ENCODE measurements at regions not wholly inside any gene's neighbourhood (a gene's known extent, or its start where the extent isn't known, plus 50 kb on each side); places are given as distances from the start of the nearest gene placed in this dataset.

DNA sequence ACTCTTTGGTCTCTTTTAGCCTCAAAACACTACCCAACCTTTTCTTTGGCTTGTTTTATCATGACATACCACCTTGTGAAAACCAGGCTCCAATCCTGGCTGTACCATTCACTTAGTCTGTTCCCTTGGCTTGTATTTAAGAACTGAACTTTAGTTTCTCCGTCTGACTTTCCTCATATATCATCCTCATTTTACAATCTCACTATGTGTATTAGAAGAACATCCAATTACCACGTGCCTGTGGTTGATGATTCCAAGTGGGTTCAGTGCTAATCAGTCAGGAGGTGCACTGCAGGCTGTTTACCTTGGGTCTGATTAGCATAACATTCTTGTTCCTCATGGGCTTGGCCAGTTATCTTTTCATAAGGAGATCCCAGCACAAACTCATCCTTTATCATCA lies 144.8 kb upstream of the KLF14 start:
- intact Hi-C loops (cut with micrococcal nuclease): loop anchor here (5.0 kb wide), 1 partner anchor 629 kb away; no protein-coding TSS in a partner anchor

DNA sequence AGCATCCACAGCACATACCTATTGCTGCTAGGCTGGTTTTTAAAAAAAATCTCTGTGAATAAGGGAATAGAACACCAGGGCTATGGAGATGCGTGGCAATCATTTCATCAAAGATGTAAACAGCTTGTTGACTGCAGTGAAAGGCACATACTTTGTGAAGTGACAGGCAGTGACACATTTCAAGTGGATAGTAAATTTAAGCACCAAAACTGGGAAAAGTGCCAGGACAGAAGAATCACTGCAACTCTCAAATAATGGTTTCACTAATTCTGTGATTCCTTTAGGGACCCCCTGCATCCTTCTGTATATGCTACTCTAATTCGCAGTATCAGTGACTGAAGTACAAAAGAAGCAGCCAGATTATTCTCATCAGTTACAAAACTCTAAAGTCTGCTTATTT lies 145.2 kb upstream of the KLF14 start:
- intact Hi-C loops (cut with micrococcal nuclease): loop anchor here (5.0 kb wide), 1 partner anchor 628 kb away; no protein-coding TSS in a partner anchor

DNA sequence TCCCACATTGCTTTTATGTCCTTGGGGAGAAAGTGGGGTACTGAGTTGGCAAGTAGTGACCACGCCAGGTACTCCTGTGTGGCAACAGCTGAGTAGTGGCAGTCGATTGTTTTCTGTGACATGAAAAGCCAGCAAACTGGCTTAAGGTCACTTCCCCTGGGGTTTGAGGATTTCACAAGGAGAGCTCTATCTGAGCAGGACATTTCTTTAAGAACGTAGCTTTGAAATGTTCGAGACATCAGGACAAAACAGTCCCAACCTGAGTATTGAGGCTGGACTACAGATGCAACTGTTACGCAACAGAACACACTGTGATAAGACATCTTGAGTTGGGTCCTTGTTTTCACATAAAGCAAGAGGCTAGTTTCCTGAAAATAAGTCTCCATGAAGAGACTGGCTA lies 146.7 kb upstream of the KLF14 start:
- intact Hi-C loops (cut with micrococcal nuclease): no loop called here

DNA sequence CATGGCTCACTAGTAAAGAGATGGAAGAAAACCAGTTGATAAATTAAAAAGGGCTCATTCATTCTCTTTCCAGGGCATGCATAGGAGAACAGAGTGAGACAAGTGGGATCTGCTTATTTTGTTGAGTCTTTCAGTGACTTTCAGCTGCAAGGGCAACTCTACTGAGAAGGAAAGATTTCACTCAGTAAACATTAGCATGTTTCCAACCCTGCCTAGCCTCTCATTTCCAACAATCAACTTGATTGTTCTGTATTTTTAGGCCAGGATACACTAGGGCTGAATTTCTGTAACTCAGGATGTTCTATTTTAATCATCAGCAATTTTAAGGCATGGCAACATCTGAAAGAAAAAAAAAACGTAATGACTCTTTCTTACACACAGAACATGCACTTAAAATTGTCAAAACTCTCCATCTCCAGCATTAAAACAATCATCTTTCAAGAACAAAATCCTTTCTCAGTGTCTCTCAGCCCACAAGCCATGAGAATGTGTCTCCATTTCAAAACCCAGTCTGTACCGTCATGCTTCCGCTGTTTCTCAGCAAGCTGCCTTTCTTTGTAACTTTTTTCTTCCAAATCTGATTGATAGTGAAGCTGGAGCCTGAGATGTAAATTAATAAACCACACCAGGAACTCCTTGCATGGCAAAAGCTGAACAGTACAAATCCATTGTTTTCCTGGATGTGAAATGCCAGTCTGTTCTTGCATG lies 147.2 kb upstream of the KLF14 start:
- intact Hi-C loops (cut with micrococcal nuclease): no loop called here

DNA sequence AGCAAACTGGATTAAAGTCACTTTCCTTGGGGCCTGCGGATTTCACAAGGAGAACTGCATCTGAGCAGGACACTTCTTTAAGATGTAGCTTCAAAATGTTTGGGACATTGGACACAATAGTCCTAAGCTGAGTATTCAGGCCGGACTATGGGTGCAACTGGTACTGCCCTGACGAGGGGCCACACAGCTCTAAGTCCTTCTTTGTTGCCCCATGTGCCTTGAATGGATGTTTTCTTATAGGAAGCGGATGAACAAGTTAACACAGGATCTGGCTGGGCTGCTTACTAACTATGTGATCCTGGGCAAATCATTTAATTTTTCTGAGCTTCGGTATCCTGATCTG lies 147.8 kb upstream of the KLF14 start:
- intact Hi-C loops (cut with micrococcal nuclease): no loop called here

DNA sequence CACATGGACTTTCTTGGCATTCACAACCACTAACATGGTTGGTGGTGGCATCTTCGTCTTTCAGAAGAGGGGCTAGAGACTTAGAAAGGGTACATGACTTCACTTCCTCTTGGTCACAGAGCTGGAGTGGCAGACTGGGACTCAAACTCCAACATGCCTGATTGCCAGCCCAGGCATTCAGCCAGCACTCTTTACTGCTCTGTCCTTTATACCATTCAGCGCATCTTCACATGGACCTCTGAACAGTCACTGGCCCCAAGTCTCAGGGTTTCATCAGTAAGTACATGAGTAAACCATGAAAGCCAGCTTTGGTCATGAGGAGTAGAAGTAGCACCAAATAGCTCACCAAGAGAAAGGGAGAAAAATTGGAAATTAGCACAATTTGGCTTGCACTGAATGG lies 148.4 kb upstream of the KLF14 start:
- intact Hi-C loops (cut with micrococcal nuclease): no loop called here

DNA sequence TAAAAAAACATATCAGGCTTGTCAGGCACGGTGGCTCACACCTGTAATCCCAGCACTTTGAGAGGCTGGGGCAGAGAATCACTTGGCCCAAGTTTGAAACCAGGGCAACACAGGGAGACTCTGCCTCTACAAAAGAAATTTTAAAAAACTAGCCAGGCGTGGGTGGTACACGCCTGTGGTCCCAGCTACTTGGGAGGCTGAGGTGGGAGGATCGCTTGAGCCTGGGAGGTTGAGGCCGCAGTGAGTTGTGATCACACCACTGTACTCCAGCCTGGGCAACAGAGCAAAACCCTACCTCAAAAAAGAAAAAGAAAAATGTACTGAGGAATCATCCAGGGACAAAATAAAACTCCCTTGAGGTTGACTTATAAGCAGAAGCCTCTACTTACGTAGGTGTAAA lies 149.9 kb upstream of the KLF14 start:
- intact Hi-C loops (cut with micrococcal nuclease): no loop called here

DNA sequence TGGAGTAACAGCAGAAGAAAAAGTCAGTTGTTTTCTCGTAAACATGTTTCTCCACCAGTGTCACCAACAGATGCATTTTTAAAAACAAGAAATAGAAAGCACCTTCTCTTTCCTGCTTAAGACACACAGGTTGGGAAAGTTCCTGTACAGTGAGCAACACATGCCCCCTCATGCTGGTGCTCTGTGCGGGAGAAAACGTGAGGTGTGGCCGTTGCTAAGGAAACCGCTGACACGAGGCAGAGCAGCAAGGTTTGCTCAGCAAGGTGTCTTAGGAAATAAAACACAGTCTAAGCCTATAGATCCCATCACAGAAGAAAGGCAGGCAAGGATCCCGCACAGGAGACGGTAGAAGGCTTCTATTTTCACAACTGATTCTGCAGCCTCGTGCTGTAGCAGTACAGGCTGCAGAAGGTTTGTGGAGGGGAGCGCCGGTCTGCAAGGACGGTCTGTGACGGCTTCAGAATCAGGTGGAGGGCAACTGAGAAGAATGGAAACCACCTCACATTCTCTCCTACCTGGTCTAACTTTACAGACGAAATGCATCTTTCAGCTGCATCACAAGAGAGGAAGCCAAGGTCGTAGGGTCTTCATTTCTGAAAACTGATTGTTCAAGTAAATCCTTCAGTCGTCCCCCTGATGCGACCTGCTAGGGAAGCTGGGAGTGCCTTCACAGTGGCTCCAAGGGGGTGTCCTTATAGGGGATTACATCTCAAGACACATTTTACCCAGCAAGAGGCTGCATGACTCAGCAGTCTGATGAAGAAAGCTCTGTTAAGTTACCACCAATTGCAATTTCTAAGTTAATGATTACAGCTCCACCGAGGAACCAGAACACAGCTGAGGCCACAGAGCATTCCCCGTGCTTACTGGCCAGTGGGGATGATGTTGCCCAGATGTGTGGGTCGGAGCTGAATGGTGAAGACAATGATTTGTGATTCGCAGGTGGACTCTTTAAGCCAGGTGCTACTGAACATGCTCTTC lies 150.7 kb upstream of the KLF14 start:
- intact Hi-C loops (cut with micrococcal nuclease): no loop called here

DNA sequence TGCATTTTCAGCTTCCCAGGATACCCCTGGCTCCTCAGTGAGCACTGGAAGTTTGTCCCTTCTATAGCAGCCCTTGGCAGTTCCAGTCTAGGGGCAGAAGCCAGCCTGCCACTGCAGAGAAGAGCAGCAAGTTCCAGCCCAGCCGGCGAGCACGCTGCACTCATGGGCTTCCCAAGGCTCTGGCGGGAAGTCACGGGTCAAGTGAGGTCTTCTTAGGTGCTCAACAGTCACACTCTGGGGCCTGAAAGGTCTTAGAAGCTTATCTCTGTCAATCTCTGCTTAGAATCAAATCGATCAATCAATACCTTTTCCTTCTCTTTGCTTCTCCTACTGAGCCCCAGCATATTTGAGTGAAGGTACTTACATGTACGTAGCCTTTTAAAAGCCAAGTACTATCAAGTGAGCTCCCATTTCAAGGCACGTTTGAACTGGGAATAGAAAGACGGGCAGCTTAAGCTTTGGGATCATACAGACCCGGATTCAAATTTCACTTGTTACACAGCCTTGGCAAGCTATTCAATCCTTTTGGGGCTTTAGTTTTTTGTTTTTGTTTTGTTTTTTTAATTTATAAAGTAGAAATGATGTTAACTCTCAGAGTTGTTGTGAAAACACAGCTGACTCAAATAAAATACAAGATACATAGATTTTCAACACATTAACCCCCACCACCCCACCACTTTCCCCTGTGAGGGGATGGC lies 152.6 kb upstream of the KLF14 start:
- intact Hi-C loops (cut with micrococcal nuclease): no loop called here

DNA sequence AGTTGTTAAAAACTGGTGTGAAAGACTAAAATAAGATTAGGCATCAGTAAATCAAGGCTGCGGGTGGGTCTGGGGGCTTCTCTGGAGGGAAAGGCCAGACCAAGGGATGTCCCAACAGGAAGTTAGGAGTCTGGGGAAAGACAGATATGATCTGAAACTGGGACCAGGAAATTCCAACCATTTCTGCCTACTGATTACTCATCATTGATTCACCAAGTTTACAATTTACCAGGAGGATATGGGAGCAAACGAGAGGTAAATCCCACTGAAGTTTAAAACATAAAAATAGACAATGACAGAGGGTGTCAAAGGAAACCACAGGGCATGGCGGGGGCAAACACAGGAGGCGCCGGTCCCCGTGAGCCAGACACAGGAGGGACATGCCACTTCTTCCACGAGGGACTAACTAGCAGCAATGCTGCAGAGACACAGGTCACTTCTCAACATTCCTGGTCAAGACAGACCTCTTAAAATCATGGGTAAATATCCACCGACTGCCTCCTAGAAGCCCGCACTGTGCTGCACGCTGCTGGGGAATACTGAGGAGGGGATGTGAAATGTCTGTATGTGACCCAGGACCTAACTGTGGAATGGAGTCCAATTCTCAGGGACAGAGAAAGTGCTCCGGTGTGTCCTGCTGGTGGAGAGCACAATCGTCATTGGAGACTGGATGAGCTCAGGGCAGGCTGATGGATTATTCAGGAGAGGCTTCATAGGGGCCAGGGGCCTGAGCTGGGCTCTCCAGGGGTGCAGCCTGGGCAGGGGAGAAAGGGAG lies 153.4 kb upstream of the KLF14 start:
- intact Hi-C loops (cut with micrococcal nuclease): no loop called here

DNA sequence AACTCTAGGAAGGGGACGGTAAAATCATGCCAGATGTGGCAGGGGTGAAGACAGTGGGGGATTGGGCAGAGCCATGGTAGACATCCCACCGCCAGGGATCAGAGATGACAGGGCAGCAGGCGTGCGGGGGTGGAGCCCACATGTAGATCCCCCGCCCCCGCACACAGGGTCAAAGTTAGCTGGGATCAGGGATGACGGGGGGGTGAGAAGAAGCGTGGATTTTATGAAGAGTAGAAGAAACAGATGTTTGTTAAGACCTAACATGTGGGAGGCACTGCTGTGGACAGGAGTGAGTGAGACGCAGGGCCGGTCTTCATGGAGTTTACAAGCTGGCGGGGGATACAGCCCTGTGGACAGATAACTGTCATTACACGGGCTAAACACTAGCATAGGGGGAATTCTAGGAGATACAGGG lies 154.0 kb upstream of the KLF14 start:
- intact Hi-C loops (cut with micrococcal nuclease): no loop called here

DNA sequence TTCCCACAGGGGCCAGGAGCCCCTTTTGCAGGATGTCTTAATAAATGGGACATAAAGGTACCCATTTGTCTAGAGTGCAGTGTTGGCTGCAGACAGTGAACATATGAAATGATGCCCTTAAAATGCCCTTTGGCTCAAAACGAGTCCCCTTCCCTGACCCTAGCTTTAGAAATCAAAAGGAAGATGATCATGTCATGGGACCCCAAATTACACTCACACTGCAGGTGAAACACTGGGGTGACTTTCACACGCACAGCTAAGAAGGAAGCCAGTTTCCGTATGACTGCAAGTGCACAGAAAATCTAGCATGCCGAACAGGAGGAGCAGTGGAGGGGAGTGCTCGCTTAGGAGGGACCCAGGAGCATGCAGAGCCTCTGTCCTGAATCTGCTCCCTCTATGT lies 154.5 kb upstream of the KLF14 start:
- intact Hi-C loops (cut with micrococcal nuclease): no loop called here

DNA sequence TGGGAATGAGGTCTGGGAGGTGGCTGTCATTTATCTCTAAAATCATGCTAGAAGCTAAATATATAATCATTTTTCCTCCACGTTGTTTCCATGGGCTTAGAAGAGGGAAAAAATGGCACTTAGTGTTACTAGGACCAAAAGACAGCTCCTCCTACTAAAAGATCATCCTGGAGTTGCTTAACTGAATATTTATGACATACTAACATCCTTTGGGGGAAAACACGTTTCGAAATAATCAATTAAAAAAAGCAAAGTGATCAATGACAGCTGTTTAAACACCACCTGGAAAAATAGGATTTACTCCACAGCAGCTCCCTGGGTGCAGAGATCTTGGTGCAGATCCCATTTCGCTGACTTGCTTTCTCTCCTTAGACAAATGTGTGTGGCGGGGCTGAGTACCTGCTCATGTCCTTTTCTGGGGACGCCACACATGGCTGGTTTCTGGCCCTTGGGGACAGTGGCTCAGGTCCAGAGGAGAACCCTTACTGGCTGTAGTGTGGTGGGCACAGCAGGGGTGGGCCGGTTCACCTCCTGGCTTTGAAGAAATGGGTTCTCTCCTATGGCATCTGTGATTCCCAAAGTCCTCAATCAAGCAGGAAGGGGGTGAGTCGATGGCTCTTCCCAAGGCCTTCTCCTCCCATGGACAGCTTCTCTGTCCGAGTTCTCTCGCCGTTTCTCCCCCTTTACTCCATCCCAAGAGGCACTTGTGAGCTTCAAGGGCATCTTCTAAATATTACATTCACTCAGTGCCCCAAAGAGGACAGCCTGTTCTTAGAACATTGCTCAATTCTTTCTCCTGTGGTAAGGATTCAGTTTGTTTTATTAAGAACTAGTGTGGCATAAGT lies 156.4 kb upstream of the KLF14 start:
- intact Hi-C loops (cut with micrococcal nuclease): no loop called here

DNA sequence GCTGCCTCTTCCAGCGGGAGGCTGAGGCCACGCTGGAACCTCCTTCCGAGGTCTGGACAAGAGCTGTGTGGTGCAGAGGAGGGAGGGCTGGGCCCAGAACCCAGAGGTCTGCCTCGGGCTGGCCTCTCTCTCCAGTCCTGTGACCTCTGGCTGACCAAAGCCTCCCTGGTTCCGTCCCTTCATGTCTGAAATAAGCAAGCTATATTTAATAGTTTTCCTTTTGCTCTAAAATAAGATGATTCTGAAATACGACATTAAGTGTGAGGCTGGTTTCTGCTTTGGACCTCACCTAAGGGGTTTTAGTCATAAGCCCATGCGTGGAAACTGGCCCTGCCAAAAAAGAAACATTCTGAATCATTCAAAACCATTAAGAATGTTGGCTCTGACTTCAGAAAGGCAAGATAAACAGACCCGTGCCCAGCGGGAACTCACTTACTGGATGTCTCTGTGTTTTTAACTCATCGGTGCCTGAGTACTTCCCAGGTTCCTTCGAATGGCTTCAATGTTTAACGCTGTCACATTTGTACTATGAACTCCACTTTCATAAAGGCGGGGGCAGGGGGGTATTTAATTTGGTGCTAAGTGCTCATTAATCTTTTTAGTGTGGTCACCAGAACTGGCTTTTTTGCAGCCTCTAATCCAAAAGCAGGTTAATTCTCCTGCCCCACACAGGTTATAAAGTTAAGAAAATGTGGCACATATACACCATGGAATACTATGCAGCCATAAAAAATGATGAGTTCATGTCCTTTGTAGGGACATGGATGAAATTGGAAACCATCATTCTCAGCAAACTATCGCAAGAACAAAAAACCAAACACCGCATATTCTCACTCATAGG lies 157.5 kb upstream of the KLF14 start:
- intact Hi-C loops (cut with micrococcal nuclease): no loop called here

DNA sequence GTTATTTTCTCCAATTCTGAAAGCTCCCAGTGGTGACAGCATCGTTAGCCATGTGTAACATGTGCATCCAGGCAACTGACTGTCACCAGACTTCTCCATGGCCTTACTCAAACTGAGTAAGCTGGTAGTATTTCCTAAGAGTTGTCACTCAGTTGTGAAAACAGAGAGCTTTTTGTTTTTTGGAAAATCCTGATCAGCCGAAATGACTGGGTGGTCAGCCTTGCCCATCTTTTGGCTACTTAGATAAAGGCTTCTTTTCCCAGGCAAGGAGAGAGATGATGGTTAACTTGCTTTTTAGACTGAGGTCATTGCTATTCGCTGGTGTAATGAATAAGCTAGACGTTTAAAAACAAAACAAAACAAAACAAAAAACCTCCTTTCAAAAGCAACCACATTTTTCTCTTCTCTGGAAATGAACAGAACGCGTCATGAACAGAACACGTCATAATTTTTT lies 159.5 kb upstream of the KLF14 start:
- intact Hi-C loops (cut with micrococcal nuclease): no loop called here

DNA sequence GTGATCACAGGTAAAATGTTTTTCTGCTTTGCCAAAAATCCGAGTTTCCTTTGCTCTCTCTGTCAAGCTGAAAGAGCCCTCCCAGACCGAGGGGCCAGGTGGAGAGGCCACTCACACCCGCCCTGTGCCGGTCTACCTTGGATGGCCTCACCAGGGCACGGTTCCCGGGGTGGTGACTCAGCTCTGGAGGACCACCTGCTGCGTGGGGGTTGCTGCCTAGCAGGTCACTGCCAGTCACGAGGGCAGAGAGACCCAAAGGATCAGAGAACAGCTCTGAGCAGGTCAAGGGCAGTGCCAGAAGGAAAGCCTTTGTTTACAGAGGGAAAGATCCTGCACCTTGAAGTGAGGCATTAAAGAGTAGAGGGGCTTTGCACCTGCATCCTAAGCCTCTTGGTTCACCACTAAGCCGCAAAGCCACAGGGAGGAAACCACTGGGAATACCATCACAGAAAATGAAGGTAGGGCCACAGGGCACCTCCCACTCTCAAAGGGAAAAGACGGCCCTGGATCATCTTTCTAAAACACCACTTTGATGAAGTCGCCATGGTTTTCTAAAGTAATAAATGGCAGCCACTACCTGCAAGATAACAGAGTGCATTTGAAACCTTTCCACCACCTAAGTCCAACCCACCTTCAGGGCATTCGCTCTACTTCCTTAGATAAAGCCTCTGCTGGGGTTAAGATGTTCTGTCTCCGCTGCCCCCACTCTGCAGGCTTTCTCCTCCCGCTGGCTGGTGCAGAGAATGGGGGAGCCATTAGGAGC lies 160.3 kb upstream of the KLF14 start:
- intact Hi-C loops (cut with micrococcal nuclease): no loop called here

DNA sequence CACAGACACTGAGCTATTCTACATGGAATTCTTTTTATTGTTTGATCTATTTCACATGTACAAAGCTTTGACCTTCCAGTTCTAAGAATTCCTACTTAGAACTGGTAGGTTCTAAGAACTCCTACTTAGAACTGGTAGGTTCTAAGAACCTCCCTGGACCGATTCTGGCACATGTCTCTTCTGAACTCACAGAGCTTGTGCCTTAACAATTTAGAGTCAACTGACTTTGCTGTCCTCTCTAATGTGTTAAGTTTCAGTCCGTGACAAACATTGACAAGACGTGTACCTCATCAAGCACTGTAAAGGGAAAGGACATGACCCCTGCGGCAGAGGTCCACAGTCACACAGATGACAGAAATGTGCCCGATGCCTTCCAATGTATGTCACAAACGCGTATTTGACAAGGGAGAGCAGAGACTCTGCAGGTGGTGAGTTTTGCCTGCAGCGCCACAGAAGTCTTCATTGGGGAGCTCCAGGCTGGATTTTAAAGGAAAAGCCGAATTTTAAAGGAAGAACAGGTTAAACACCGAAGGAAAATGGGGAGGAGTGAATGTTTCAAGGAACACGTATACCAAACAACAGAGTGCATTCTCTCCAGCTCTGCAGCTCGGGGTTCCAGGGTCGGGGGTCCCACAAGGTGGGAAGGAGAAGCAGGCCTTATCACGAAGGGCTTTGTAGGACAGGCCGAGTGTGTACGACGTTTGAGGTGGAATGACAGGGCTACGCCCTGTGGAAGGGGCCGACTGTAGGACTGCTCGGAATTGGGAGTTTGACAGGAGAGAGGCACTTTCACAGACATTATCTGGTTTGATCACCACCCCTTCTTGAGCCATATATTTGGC lies 161.1 kb upstream of the KLF14 start:
- intact Hi-C loops (cut with micrococcal nuclease): loop anchor here (5.0 kb wide), 2 partner anchors 212 to 617 kb away; no protein-coding TSS in a partner anchor
